ENCODE measurements at regions not wholly inside any gene's neighbourhood (a gene's known extent, or its start where the extent isn't known, plus 50 kb on each side); places are given as distances from the start of the nearest gene placed in this dataset.

- Histone ChIP-seq H2AFZ (ENCODE audit: low read length) (no peak overlapping the region), H2BK12ac (ENCODE audit: insufficient read length, low read depth, low read length) (no peak overlapping the region), H2BK20ac (ENCODE audit: low read depth, low read length, poor library complexity, severe bottlenecking) (no peak overlapping the region), H3K27me3 (ENCODE audit: insufficient read depth, low read length) (no peaks in the 10 kb centered on the region; the same call in 1 of the 2 replicates), H3K9ac (ENCODE audit: extremely low read depth, insufficient read length, low read length) (no peak overlapping the region), H3K4me1 (ENCODE audit: insufficient read depth, low read length) (no peaks in the 10 kb centered on the region), H3K27ac (ENCODE audit: insufficient read length, low read depth, low read length) (no peak overlapping the region), H3K4me2 (ENCODE audit: insufficient read depth, insufficient read length, low read length) (no peak overlapping the region), H4K20me1 (ENCODE audit: control insufficient read depth, insufficient read depth, insufficient read length) (no peaks in the 10 kb centered on the region), H4K5ac (ENCODE audit: insufficient read length, low read depth, low read length) (no peak overlapping the region), H3K79me1 (ENCODE audit: insufficient read depth, low read depth, low read length, poor library complexity, severe bottlenecking) (no peaks in the 10 kb centered on the region), H2BK5ac (ENCODE audit: insufficient read length, low read length) (no peak overlapping the region), H3K4ac (ENCODE audit: low read depth, low read length) (no peak overlapping the region), H4K91ac (ENCODE audit: insufficient read length, low read depth, low read length) (no peak overlapping the region), H2BK15ac (ENCODE audit: low read depth, low read length) (no peak overlapping the region), H3K23me2 (ENCODE audit: insufficient read length, low read depth, low read length, poor library complexity, severe bottlenecking) (no peaks in the 10 kb centered on the region), H3K18ac (ENCODE audit: insufficient read length, low read depth, low read length) (no peak overlapping the region), H2BK120ac (ENCODE audit: low read depth, low read length, poor library complexity, severe bottlenecking) (no peak overlapping the region), H3K79me2 (ENCODE audit: insufficient read depth, low read length) (no peaks in the 10 kb centered on the region), H3T11ph (ENCODE audit: low read length) (no peak overlapping the region), H2AK5ac (ENCODE audit: insufficient read length, low read length) (no peak overlapping the region), H3K56ac (ENCODE audit: insufficient read length, low read depth, low read length) (no peak overlapping the region), H4K8ac (replicated peaks; ENCODE audit: insufficient read length, low read depth, low read length) (no peak overlapping the region), H3K23ac (ENCODE audit: insufficient read length, low read depth, low read length) (no peak overlapping the region), H3K9me3 (ENCODE audit: control insufficient read depth, low read depth, low read length) (peaks cover 4% of the 10 kb centered on the region), H3K14ac (ENCODE audit: insufficient read depth, low read length) (no peak overlapping the region)
- no CpG with 5 or more reads among the region's 1 CpG for WGBS (ENCODE audit: extremely low coverage, insufficient read length, low lambda C conversion rate)
- Mint-ChIP-seq H3K4me1 (no peaks in the 10 kb centered on the region), H3K27me3 (ENCODE audit: low read depth) (peaks cover 7% of the 10 kb centered on the region), H3K4me3 (no peak overlapping the region), H3K36me3 (ENCODE audit: insufficient read depth in 1 of 3, low read depth in 3 of 3) (peaks cover 2 to 3% (median 2%) of the 10 kb centered on the region in 3 experiments; a peak in 5 of 7 replicates), H3K9me3 (peaks cover 15 to 40% of the 10 kb centered on the region in 2 experiments), H3K27ac (no peak overlapping the region)
- DNase-seq, result no peak
- no peak for TF ChIP-seq CTCF (conservative IDR thresholded peaks at IDR 0.05)
These were observed 121.4 kb upstream of the SV2C start for GRCh38 chr5:75961818-75962217.

Measured in H9 (cell line).